CD4-positive, alpha-beta T cell treated with Interleukin-1 beta for 1 hour (primary cell): ENCODE measurements at regions not wholly inside any gene's neighbourhood (a gene's known extent, or its start where the extent isn't known, plus 50 kb on each side); places are given as distances from the start of the nearest gene placed in this dataset.

Source experiments
- DNase-seq, 2 donors: peaks; one replicate each; pipeline ENCODE4 v3.0.0-alpha.2; 2020 to 2022

DNA sequence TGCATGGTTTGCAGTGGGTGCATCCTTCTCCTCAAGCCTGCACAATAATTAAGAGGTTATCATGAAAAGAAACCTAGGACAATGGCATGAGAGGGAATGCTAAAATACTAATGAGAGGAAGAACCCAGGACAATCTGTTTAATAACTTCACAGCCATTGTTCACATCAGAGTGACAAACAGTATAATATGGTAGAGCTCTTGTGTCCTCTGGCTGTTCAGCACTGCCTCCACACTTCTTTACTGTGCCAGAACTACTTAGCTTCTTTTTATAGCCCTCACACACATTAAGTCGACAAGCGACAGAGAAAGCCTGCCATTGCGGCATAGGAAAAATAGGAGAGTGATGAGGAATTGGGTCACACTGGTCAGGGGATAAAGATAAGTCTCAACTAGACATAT lies 65.0 kb upstream of the MEIS2 start:
- DNase-seq: no peak

DNA sequence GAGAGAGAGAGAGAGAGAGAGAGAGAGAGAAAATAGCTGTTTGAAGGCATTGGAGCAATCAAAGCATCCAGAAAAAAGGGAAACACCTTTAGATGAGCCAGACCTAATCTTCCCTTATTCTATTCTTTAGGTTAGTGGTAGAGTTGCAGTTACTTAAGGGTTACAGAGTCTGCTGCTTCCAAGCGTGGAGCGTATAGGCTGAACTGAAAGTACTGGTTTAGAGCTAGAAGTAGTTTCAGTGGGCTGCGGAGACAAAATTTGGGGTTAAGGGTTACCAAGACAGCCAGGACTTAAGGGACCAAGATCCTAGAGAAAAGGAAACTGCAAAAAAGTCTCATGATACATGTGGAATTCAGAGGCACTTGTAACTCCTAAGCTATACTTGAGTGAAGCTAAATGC lies 66.1 kb upstream of the MEIS2 start:
- DNase-seq: no peak

DNA sequence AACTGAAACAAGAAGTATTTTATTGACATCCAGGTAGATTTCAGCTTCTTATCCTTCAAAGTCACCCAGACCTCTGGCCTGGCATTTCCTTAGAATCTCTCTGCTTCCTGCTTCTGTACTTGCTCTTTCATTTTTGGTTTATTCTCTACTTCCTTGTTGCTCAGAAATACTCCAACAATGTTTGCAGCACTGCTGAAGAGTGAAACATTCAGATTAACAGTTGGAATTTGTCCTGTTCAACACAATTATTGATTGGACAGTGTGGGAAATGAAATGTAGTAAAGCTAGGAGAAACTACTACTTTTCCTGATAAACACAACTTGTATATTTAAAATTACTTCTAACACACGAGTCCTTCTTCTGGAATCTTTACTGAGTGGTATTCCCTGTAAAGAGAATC lies 81.0 kb upstream of the MEIS2 start:
- no peak for DNase-seq

DNA sequence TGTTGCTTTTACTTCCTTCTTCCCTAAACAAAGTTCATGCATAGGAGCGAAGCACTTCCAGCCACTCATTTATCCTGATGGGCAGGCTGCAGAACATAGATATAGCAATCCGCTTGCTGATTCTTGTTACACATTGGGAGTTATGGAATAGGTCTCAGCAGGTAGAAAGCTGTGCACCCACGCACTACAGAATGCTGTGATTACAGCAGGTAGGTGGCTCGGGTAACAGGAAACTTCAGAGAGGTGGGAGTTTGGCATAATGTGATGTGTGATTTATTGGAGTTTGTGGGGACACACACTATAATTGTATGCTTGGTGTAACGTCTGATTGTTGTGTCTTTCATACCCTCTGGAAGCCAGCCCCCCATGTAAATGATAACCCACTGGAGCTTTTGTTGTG lies 99.2 kb upstream of the MEIS2 start:
- no peak for DNase-seq

DNA sequence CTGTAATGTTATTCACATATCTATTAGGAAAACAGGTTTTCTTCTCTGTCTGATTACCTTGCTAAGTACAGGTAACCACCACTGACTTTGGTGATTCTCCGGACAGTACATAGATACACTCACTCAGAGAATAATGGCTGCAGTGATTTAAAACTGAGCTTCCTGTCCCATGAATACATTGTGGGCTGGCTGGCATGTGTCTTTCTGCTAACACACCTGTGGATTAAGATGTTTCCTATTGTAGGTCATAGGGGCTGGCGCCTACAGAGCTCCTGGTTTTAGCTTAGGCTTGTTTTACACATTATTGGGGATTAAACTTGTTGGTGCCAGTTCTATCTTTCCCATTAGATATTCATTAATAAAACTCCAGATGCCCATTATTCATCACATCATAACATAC lies 102.7 kb upstream of the MEIS2 start:
- no peak for DNase-seq

DNA sequence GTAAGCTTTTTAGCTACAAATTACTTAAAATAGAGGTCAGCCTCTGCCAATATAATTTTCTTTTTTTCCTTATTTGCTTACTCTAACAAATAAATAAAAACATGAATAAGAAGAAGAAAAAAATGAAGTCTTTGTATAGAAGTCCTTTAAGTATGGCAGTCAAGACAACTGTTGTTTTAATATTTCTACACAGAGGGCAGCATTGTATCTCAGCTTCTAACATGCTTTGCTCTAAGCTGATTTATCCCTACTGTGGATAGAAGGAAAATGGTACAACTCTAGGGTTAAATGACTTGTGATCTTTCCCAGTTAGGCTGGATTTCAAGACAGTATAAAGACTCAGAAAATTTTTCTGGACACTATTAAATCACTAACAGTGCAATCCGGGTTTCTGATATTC lies 104.3 kb upstream of the MEIS2 start:
- DNase-seq: no peak

DNA sequence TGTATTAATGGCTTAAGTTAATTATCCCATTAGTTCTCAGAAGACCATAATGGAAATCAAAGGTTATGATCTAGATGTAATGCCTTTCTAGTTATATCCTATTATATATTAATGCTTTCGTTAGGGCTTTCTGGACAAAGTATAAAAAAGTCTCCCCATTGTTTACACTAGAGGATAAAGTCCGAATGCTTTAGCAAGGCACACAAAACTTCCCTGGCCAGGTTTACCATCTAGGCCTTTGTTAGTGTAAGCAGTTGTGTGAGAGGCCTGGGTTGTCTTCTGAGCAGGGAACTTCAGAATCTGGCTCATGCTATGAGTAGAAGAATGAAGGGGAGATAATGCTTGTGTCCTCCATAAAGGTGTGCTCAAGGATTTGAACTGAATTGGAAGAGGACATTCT lies 106.3 kb upstream of the MEIS2 start:
- no peak for DNase-seq

DNA sequence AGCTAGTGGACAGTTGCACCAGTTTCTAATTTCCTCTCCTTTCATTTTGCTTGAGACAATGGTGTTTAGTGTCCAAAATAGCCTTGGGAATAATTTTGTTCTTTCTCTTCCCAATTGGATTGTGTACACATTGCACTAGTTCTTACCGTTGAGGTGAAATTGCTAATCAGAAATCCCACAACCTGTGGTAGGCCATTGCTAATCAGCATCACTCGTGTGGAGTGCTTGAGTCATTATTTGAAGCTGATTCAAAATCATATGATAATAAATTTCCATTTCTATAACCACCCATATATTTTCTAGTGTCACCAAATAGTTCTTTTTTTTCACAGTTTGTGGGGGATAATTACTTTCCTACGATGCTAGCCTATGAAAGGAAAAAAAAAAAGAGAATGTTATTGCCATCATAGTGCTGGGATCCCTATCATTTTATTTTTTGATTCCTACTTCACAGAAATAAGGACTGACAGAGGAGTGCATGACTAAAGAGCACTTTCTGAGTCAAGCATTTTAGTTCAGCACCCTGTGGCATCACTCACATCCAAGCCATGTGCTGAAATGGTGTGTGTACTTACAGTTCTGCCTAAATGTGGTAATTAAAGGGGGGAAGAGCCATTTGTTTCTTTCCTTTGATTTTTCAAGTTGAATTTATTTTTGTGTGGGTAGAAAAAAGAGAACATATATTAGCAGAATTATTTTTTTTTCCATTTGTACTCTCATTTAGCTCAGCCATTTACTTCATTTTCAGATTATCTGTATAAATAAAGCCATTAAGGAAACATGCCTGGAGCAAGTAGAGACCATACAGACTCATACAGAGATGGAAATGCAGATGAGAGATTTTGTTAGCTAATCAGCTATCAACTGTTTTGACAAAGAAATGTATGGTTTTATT lies 108.0 kb upstream of the MEIS2 start:
- no peak for DNase-seq

DNA sequence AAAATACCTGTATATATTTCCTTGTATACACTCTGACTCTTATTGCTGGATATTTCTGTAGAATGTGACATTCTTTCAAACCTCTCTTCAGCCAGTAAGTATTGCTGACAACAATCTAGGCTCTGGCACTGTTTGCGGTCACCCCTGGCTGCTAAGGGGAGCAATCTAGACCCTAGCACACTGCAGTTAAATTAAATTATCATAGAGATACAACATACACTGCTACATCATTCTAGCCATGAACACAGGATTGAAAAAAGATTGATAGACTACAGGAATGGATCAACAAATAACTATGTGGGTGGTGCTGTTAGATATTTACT lies 108.7 kb upstream of the MEIS2 start:
- DNase-seq: no peak

DNA sequence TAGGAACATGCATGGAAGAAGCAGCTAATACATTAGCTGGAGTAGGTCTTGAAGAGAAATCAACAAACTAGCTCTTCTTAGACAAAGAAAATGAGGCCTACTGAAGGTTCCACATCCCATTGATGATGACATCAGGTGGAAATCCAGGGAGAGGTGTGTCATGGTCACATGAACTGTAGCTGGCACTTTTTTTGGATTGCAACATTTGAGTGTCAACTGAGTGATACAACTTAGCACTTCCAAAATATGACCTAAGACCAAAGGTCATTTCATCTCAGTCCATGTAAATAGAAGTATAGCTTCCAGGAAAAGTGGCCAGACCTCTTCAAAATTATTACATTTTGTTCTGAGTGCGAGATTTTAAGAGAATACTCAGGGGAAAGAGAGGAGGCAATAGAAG lies 117.2 kb upstream of the MEIS2 start:
- DNase-seq: no peak

DNA sequence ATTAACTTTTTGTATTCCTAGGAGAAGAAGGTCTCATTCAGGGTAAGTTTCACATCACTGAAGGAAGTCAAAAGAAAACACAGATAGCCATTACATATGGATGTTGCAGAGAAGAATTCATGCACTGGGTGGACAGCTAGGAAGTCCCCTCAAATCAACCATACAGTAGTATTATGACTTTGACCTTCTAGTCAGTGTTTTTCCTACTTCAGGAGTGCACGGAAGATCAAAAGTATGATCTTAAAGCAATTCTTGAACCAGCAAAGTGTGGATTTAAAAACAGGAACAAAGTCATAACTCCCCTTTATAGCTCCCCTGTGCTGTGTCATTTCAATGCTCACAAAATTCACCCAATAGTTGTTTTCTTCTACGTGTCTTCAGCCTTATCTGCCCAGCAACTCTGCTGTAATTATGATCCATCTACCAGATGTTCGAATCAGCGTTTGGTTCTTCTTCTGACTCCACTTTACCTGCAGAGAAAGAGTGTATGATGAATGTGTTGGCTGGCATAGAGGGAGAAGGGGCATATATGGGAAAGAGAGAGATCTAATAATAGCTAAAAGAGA lies 118.1 kb upstream of the MEIS2 start:
- no peak for DNase-seq

DNA sequence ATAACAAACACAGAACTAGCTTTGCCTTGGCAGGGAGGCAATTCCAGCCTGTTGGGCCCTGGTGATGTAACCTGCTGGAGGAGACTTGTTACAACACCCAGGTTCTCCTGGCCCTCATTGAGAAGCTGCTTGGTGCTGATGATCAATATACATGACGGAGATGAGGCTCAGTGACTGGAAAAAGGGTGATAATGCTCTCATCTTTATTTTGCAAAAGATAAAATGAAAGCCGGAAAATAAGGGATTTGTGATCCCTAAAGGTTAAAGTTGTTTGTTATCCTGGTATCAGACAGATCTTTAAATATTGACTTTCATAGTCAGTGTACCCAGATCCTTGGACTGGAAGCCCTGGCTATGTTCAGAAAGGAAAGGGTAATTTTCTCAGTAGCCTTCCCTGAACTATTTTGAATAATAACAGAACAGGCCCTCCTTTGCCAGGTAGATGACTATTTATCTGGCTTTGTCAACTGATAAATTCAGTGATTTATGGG lies 118.9 kb upstream of the MEIS2 start:
- no peak for DNase-seq

DNA sequence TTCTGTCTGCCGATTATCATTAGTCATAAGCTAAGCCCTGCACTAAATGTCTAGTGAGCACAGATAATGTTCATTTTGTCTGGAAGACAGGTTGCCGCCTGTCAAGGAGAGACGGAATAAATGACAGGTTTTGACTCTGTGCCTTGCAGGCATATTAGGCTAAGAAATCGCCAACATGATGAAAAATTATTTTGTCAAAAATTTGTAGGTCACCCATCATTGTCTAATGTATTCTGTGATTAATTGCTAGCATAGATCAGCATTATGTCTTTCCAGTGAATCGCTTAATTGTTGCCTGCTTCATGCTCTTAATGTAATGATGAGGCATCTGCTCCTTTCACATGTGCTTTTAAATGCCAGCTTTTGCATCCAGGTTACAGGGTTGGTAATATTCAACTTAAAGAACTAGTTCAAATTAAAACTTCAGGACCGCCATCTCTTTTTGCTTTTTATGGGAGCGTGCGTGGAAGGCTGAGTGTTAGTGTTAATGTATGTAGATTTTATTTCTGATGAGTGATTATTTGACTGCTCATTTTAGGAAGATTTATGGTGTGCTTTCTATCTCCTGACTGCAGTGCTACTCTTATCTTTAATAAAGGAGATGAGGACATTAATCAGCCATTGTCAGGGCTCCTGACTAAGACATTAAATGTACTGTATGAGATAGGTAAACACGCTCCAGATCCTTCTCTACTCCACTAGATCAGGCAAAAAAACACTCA lies 120.8 kb upstream of the MEIS2 start:
- DNase-seq: no peak

DNA sequence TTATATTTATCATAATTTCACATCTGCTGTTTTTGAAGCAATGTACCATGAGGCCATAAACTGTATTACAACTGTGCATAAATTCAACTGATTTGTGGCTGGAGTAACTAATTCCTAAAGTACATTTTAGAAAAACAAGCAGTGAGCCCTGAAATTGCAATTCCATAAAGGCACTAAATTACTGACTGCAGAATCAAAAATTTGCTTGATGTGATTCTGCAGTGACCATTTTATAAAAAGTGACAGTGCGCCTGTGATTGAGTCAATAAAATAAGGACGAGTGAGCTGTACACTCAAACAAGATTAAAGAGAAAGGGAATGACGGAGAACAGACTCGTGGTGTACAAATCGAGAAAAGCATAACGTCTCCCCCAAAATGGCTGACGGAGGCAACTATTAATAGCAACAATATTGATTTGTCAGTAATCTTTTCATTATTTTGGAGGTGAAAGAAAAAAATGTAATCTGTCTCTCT lies 121.4 kb upstream of the MEIS2 start:
- DNase-seq: no peak

DNA sequence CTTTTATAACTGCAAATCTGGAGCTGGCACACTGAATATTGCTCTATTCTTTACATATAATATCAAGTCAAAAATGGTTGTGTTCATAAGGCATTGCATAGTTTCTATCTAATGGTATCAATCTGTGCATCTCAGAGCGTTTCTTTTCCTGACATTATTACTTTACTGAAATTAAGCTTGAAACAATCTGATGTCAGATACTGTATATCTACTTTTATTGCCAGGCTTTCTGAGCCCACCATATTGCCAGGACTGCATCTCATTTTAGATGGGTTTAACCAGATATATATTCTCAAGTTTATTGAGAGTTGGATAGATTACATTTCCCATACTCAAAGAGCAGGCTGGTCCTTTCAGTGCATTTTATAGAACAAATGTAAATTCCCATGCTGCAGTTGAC lies 122.7 kb upstream of the MEIS2 start:
- no peak for DNase-seq

DNA sequence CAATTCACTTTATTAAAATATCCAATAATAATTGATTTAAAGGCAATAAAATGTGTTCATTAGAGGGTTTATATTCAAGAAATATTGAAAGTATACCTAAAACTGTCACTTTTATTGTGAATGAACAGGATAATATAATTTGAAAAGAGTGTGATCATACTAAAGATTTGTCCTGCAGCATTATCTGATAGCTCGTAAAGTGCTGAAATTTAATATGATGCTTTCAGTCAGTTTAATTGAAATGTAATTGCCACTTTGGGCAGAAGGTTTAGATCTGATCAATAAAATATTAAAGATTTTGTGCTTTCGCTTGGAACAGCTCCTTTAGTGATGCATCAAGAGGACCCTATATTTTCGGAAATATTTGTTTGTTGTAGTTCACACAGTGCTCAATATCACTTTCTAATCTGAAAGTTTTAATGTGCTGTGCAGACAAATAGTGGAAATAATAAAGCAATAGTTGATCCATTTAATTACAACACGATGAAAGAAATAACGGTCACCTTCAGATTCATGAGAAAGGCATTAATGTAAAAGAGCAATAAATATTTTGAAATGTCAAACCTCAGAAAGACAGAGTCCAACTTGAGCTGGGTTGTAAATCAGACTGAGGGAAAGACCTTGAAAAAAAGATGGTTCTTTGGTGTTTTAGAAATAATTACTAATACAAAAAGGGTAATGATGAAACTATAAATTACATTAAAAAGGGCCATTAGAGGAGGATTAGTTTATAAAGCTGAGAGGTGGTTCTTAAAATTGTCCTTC lies 129.7 kb upstream of the MEIS2 start:
- DNase-seq: no peak

DNA sequence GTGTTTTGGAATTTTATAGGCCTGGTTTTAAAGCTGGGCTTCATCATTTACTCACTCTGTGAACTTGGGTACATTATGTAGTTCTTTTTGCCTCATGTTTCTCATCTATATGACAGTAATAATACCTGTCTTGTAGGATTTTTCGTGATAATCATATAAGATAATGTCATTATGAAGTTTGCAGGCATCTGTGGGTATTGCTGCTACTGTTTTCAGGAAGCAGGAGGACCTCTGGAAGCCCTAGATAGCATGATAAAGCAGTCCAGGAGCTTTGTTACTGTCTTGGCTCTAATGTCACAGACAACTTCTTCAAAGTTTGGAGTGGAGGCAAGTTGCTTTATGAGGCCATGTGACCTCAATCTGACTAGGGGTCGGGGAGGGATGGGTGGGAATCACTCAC lies 145.0 kb upstream of the MEIS2 start:
- no peak for DNase-seq

DNA sequence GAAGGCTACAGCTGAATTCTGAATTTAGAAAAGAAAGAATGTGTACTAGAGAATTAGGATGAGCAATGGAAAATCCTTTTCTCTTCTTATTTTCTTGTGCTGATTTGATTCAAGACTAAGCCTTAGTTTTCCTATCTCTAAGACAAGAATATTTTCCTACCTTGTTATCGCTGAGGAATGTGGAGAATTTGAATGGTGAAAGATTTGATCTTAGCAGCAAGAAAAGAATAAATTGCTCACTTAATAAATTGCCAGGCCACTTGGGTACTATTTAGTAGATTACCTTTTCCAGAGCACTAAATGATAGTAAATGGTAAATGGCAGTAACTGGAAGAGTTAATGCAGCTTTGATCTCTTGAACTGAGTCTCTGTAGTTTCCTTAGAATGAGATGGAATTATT lies 145.7 kb upstream of the MEIS2 start:
- no peak for DNase-seq

DNA sequence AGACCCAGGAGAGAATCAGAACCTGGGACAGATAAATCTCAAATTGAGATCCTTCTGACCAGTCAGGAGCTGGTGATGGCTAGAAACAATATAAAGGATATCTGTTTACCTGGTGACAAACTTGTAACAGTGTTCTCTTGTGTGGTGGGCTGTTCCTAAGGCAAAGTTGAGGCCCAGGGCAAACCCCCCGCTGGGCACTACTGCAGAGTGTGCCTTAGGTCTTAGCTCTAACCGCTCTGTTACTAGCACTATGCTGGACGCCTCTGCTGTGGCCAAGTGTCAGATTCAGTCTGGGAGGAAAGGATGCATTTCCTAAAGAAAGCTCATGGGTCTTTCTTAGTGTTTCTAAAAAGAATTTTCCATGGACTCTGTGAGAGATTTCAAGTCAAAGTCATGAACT lies 146.5 kb upstream of the MEIS2 start:
- no peak for DNase-seq

DNA sequence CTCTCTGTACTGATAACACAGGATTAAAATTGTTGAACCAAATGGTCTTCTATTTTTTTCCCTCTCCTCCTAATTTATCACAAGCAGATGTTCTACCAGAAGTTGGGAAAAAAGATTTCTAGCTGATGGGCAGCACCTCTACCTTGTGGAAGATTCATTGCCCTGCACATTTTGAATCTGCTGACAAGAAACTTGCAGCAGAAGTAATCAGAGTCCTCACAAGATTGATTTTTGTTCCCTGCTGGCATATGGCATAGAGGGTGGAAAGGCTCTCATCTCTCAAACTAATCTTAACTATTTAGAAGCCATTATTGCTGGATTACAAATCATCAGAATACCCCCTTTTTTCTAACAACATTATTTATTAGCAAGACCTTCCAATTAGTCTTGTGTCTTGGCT lies 148.9 kb upstream of the MEIS2 start:
- DNase-seq: no peak

DNA sequence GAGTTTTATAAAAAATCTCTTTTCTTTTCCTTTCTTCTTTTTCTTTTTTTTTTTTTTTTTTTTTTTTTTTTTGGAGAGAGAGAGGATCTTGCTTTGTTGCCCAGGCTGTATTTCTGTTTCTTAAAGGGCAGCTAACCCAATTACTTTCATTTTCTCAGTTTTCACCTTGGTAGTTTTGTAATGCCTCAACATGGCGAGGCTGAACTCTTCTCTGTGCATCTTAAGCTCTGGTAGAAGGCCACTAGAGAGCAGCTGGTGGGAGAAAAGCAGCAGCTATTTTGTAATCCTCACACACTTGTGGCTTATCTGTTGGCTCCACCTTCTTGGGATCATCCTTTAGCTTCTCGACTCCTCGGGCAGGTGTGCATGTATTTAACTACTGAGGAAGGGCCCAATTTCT lies 152.2 kb upstream of the MEIS2 start:
- no peak for DNase-seq

DNA sequence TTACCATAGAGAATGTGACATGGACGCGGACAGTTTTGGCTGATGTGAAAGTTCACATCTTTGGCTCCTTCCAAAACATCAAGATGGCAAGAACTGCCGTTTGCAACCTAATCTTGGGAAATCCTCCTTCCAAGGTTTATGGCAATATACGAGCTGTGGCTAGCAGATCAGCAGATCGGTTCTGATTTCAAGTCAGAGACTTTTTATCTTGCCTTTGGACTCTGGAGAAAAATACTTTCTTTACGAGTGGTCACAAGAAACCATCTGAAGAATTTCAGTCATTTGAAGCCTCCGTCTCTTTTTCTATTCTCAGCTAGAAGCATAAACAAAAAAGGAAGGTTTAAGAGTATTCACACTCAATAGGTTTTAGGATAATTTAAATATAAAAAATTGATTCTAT lies 153.5 kb upstream of the MEIS2 start:
- no peak for DNase-seq

DNA sequence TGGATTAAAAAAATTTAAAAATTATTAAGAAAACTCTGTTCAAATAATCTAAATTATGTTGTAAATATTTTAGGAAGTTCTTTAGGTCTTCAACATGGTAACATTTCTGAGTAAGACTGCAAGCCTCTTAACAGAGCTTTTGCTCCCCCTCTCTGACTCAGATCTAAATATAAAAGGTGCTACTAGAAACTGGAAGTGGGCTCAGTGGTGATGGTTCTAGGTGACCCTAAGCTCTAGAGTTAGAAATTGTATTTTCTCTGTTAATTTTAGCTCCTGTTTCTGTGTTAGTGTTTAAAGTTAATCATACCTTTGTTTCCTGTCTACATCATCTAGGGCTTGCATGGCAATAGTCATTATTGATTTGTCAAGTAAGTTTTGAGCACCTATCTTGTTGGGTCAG lies 159.9 kb upstream of the MEIS2 start:
- DNase-seq: no peak
